Muscle layer of duodenum (tissue), 2 donors: ENCODE measurements at regions not wholly inside any gene's neighbourhood (a gene's known extent, or its start where the extent isn't known, plus 50 kb on each side); places are given as distances from the start of the nearest gene placed in this dataset.
"Not testable (repeated sequence)": the region's sequence is repeated elsewhere in the genome, so short reads cannot be mapped to it uniquely, and the experiment has no call there.

Source experiments
- H3K27ac ChIP-seq: one replicate; pipeline ENCODE4 v1.7.0; 2013; ENCODE audit warnings: mild to moderate bottlenecking, low read length
- H3K27me3 ChIP-seq: one replicate; pipeline ENCODE4 v1.7.0; 2013; ENCODE audit warnings: low read depth, mild to moderate bottlenecking, control low read depth, low read length
- H3K36me3 ChIP-seq, 2 donors: one replicate each; pipeline ENCODE4 v1.7.0; 2013; ENCODE audit warnings: low read length in 2 of 2, control low read depth in 1 of 2, mild to moderate bottlenecking in 1 of 2; ENCODE audit not compliant: insufficient read depth in 2 of 2, control insufficient read depth in 1 of 2
- H3K4me1 ChIP-seq, 2 donors: one replicate each; pipeline ENCODE4 v1.7.0; 2013; ENCODE audit warnings: low read length in 2 of 2, mild to moderate bottlenecking in 2 of 2, control low read depth in 1 of 2, moderate library complexity in 1 of 2; ENCODE audit not compliant: insufficient read depth in 2 of 2, control insufficient read depth in 1 of 2
- H3K4me3 ChIP-seq, 2 donors: one replicate each; pipeline ENCODE4 v1.7.0; 2013; ENCODE audit warnings: low read length in 2 of 2, low read depth in 1 of 2, mild to moderate bottlenecking in 1 of 2
- H3K9me3 ChIP-seq, 2 donors: one replicate each; pipeline ENCODE4 v1.7.0; 2013; ENCODE audit warnings: low read length in 2 of 2, control low read depth in 1 of 2, mild to moderate bottlenecking in 1 of 2; ENCODE audit not compliant: control insufficient read depth in 1 of 2
- donor health status: healthy.

GRCh38 chr4:187002133-187002532 lies 278.5 kb upstream of the FAT1 start:
- not testable (repeated sequence) for H3K36me3 ChIP-seq, H3K27me3 ChIP-seq, H3K4me1 ChIP-seq, H3K4me3 ChIP-seq, H3K27ac ChIP-seq, H3K9me3 ChIP-seq

- Histone ChIP-seq H3K4me1 (no peaks in the 10 kb centered on the region), H3K27ac (no peak overlapping the region), H3K4me3 (no peak overlapping the region), H3K36me3 (no peaks in the 10 kb centered on the region), H3K27me3 (no peaks in the 10 kb centered on the region), H3K9me3 (no peaks in the 10 kb centered on the region)
Observed at GRCh38 chr4:187004628-187005027, 281.0 kb upstream of the FAT1 start.

GRCh38 chr4:187006189-187006618 lies 282.5 kb upstream of the FAT1 start:
- H3K4me1 ChIP-seq = no peaks in the 10 kb centered on the region
- H3K27me3 ChIP-seq = no peaks in the 10 kb centered on the region
- no peaks in the 10 kb centered on the region for H3K36me3 ChIP-seq
- H3K9me3 ChIP-seq = no peaks in the 10 kb centered on the region
- H3K27ac ChIP-seq = no peak overlapping the region
- no peak overlapping the region for H3K4me3 ChIP-seq

- H3K27ac ChIP-seq = no peak overlapping the region
- H3K9me3 ChIP-seq = no peaks in the 10 kb centered on the region
- H3K27me3 ChIP-seq = no peaks in the 10 kb centered on the region
- no peaks in the 10 kb centered on the region for H3K36me3 ChIP-seq
- no peaks in the 10 kb centered on the region for H3K4me1 ChIP-seq
- H3K4me3 ChIP-seq = no peak overlapping the region
Observed at GRCh38 chr4:187010052-187010451, 286.4 kb upstream of the FAT1 start.

GRCh38 chr4:187016101-187016500 lies 292.4 kb upstream of the FAT1 start:
- Histone ChIP-seq H3K4me1 (no peaks in the 10 kb centered on the region), H3K9me3 (no peaks in the 10 kb centered on the region), H3K4me3 (no peak overlapping the region), H3K27me3 (no peaks in the 10 kb centered on the region), H3K36me3 (no peaks in the 10 kb centered on the region), H3K27ac (no peak overlapping the region)

GRCh38 chr4:187017147-187017546 lies 293.5 kb upstream of the FAT1 start:
- no peak overlapping the region for H3K4me3 ChIP-seq
- no peaks in the 10 kb centered on the region for H3K4me1 ChIP-seq
- no peaks in the 10 kb centered on the region for H3K27me3 ChIP-seq

GRCh38 chr4:187019896-187020295 lies 296.2 kb upstream of the FAT1 start:
- no peak overlapping the region for H3K4me3 ChIP-seq
- H3K9me3 ChIP-seq = no peaks in the 10 kb centered on the region
- no peaks in the 10 kb centered on the region for H3K4me1 ChIP-seq
- H3K27ac ChIP-seq = no peak overlapping the region
- no peaks in the 10 kb centered on the region for H3K36me3 ChIP-seq
- H3K27me3 ChIP-seq = no peaks in the 10 kb centered on the region

More at GRCh38 chr4:187017147-187017546, 293.5 kb upstream of the FAT1 start:
- no peaks in the 10 kb centered on the region for H3K36me3 ChIP-seq
- no peaks in the 10 kb centered on the region for H3K9me3 ChIP-seq
- no peak overlapping the region for H3K27ac ChIP-seq

GRCh38 chr4:187020676-187021075 lies 297.0 kb upstream of the FAT1 start:
- H3K36me3 ChIP-seq = no peaks in the 10 kb centered on the region
- no peak overlapping the region for H3K27ac ChIP-seq
- H3K9me3 ChIP-seq = no peaks in the 10 kb centered on the region
- H3K4me1 ChIP-seq = no peaks in the 10 kb centered on the region
- no peak overlapping the region for H3K4me3 ChIP-seq
- no peaks in the 10 kb centered on the region for H3K27me3 ChIP-seq

GRCh38 chr4:187021436-187022205 lies 298.0 kb upstream of the FAT1 start:
- Histone ChIP-seq H3K4me3 (no peak overlapping the region), H3K36me3 (no peaks in the 10 kb centered on the region), H3K27me3 (no peaks in the 10 kb centered on the region), H3K27ac (no peak overlapping the region), H3K9me3 (no peaks in the 10 kb centered on the region), H3K4me1 (no peaks in the 10 kb centered on the region)

GRCh38 chr4:187027272-187027671 lies 303.6 kb upstream of the FAT1 start:
- Histone ChIP-seq H3K4me1 (no peaks in the 10 kb centered on the region), H3K4me3 (no peak overlapping the region), H3K36me3 (no peaks in the 10 kb centered on the region)

GRCh38 chr4:187042251-187042650 lies 318.6 kb upstream of the FAT1 start:
- Histone ChIP-seq H3K27me3 (no peaks in the 10 kb centered on the region), H3K27ac (no peak overlapping the region), H3K9me3 (peaks cover 0 to 3% of the 10 kb centered on the region in 2 donors), H3K36me3 (no peaks in the 10 kb centered on the region), H3K4me3 (no peak overlapping the region), H3K4me1 (no peaks in the 10 kb centered on the region)

More at GRCh38 chr4:187027272-187027671, 303.6 kb upstream of the FAT1 start:
- no peaks in the 10 kb centered on the region for H3K9me3 ChIP-seq
- no peaks in the 10 kb centered on the region for H3K27me3 ChIP-seq
- H3K27ac ChIP-seq = no peak overlapping the region

- Histone ChIP-seq H3K4me3 (no peak overlapping the region), H3K27me3 (no peaks in the 10 kb centered on the region), H3K36me3 (no peaks in the 10 kb centered on the region), H3K9me3 (peaks cover 0 to 3% of the 10 kb centered on the region in 2 donors), H3K4me1 (no peaks in the 10 kb centered on the region), H3K27ac (no peak overlapping the region)
Observed at GRCh38 chr4:187046471-187046870, 322.8 kb upstream of the FAT1 start.
